ENCODE measurements at regions not wholly inside any gene's neighbourhood (a gene's known extent, or its start where the extent isn't known, plus 50 kb on each side); places are given as distances from the start of the nearest gene placed in this dataset.

- no peak for DNase-seq (ENCODE audit: low read depth)
Observed at GRCh38 chr6:53413326-53413725, 64.6 kb upstream of the ELOVL5 start.

- DNase-seq (ENCODE audit: low read depth): no peak
Observed at GRCh38 chr6:53412751-53413150, 64.0 kb upstream of the ELOVL5 start.

DNA sequence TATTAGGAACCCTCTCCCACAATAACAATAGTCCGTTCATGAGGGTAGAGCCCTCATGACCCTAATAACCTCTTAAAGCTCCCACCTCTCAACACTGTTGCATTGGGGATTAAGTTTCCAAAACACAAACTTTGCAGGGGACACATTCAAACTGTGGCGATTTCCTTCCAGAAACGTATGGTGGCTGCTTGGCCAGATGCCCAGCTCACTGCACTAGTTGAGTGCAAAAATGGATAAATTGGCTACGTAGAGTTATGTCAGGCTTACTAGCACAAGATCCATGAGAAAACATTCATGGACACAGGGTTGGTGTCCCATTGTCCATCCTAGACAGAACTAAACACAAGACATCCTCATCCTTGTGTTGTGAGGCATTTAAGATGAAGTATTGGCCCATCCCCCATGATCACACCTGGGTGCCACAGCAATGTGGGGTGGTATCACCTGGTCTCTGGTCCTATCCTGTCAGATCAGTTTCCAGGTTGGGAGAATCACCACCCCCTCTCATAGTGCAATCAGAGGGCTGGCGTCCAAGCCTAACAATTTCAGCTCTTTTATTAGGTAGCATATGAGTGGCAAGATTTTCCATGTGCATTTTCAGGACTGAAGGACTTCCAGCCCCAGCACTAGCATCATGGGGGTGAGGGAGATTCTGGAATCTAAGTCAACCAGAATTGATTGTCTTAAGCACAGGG, 63.4 kb upstream of the ELOVL5 start:
- DNase-seq (ENCODE audit: low read depth): no peak

GRCh38 chr6:53411451-53411850, 62.7 kb upstream of the ELOVL5 start:
- no peak for DNase-seq (ENCODE audit: low read depth)

DNA sequence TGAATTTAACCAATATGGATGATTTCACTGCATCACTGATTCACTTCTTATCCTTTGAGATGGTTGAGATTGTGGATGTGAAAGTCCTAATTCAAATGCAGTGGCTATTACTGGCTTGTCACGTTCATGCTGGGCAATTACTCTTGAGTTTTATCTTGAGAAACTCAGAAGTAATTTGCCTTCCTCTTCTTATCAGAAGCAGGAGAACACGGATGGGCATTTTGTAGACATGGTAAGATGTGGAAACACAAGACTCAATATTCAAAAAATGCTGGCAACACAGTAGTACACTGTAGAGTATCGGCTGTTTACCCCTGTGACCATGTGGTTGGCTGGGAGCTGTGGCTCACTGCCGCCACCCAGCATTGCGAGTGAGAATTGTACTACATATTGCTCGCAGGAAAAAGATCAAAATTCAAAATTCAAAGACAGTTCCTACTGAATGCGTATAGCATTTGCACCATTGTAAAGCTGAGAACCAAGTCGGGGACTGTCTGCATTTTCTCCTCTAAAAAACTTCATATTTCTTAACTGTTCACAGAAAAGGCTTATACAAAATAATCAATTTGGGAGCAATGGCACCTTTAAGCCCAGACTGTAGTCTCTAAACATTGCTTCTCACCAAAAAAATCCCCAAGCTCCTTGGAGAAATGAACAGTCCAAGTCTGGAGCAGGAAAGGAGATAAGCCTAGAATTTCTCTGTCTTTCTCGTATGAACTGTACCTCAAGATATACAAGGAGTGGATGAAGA, 61.9 kb upstream of the ELOVL5 start:
- peak; percentile 38 for DNase-seq (ENCODE audit: low read depth)

- no peak for DNase-seq (ENCODE audit: low read depth)
Observed at GRCh38 chr6:53408826-53409225, 60.1 kb upstream of the ELOVL5 start.

DNA sequence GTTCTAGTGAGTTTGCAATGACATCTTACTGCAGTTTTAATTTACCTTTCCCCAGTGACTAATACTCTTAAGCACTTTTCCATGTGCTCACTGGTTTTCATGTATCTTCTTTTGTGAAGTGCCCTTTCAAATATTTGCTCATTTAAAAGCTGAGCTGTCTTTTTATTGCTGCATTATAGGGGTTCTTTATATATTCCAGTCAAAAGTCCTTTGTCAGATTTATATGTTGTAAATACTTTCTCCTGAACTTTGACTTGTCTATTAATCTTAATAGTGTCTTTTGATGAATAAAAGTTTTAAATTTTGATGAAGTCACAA, 50.2 kb upstream of the ELOVL5 start:
- DNase-seq (ENCODE audit: low read depth): no peak

DNA sequence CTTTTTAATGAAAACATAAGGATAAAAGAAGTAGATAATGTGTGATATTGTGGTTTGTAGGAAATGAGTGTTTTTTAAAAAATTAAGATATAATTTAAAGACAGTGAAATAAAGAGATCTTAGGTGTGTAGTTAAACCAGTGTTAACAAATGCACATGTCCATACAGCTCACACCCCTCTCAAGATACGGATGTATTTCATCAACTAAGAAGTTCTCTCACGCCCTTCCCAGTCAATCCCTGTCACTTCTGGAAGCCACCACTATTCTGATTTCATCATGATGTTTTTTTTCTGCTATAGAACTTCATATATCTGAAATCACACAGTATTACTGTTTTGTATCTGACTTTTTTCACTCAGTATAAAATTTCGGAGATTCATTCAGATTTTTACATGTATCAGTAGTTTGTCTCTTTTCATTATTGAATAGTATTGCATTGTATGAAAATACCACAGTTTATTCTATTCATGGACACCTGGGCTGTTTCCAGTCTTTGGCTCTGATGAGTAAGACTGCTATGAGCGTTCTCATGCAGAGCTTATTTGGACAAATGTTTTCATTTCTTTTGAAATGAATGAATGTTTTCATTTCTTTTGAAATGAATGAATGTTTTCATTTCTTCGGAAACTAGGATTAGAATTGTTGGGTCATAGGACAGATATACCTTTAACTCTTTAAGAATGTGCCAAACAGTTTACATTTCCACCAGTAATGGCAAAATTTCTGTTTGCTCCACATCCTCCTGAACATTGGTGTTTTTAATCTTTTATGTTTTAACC, 49.7 kb upstream of the ELOVL5 start:
- DNase-seq (ENCODE audit: low read depth): no peak

Data from activated T-cell treated with anti-CD3 and anti-CD28 coated beads for 48 hours (primary cell).